ENCODE measurements at regions not wholly inside any gene's neighbourhood (a gene's known extent, or its start where the extent isn't known, plus 50 kb on each side); places are given as distances from the start of the nearest gene placed in this dataset.

GRCh38 chr12:124622331-124622730 lies 54.9 kb upstream of the NCOR2 start:
- Histone ChIP-seq H3K4me2 (no peak overlapping the region), H3K4me1 (peaks cover 19% of the 10 kb centered on the region), H3K4me3 (no peak overlapping the region), H3K9me3 (peaks cover 6% of the 10 kb centered on the region; the same call in 2 of the 3 replicates), H3K27ac (no peak overlapping the region)
- TF ChIP-seq RNF2 (IDR thresholded peaks at IDR 0.05; ENCODE audit: borderline replicate concordance, low read depth) (no peak), MYC (IDR thresholded peaks at IDR 0.05; ENCODE audit: borderline replicate concordance, low read length) (no peak), GATA3 (IDR thresholded peaks at IDR 0.05; ENCODE audit: borderline replicate concordance) (no peak), RAD21 (conservative IDR thresholded peaks at IDR 0.05 in 1 of 2, IDR thresholded peaks at IDR 0.05 in 1 of 2) (no peak), TP53 (CRISPR knock-in tag; IDR thresholded peaks at IDR 0.05) (no peak), ZFP36 (IDR thresholded peaks at IDR 0.05; ENCODE audit: borderline replicate concordance, partially characterized antibody) (no peak), POLR2AphosphoS2 (conservative IDR thresholded peaks at IDR 0.05; ENCODE audit: low read length) (no peak), CHD4 (IDR thresholded peaks at IDR 0.05; ENCODE audit: borderline replicate concordance) (no peak), HEYL (CRISPR knock-in tag; IDR thresholded peaks at IDR 0.05) (no peak), RCOR1 (IDR thresholded peaks at IDR 0.05; ENCODE audit: low read depth, low read length) (no peak), CBX2 (IDR thresholded peaks at IDR 0.05; ENCODE audit: borderline replicate concordance, low read depth) (no peak), NR3C1 (IDR thresholded peaks at IDR 0.05) (no peak), ZSCAN20 (CRISPR knock-in tag; IDR thresholded peaks at IDR 0.05) (no peak), ZC3H11A (IDR thresholded peaks at IDR 0.05) (no peak), EHF (CRISPR knock-in tag; IDR thresholded peaks at IDR 0.05) (no peak), FOSB (CRISPR knock-in tag; IDR thresholded peaks at IDR 0.05) (no peak)
- TF ChIP-seq, protein P1, sequence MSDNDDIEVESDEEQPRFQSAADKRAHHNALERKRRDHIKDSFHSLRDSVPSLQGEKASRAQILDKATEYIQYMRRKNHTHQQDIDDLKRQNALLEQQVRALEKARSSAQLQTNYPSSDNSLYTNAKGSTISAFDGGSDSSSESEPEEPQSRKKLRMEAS (IDR thresholded peaks at IDR 0.05), result no peak
- TF ChIP-seq, protein P2, sequence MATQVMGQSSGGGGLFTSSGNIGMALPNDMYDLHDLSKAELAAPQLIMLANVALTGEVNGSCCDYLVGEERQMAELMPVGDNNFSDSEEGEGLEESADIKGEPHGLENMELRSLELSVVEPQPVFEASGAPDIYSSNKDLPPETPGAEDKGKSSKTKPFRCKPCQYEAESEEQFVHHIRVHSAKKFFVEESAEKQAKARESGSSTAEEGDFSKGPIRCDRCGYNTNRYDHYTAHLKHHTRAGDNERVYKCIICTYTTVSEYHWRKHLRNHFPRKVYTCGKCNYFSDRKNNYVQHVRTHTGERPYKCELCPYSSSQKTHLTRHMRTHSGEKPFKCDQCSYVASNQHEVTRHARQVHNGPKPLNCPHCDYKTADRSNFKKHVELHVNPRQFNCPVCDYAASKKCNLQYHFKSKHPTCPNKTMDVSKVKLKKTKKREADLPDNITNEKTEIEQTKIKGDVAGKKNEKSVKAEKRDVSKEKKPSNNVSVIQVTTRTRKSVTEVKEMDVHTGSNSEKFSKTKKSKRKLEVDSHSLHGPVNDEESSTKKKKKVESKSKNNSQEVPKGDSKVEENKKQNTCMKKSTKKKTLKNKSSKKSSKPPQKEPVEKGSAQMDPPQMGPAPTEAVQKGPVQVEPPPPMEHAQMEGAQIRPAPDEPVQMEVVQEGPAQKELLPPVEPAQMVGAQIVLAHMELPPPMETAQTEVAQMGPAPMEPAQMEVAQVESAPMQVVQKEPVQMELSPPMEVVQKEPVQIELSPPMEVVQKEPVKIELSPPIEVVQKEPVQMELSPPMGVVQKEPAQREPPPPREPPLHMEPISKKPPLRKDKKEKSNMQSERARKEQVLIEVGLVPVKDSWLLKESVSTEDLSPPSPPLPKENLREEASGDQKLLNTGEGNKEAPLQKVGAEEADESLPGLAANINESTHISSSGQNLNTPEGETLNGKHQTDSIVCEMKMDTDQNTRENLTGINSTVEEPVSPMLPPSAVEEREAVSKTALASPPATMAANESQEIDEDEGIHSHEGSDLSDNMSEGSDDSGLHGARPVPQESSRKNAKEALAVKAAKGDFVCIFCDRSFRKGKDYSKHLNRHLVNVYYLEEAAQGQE (IDR thresholded peaks at IDR 0.05), result no peak
- no peak for DNase-seq (ENCODE audit: low read depth in 1 of 2, low spot score in 1 of 2)
- FAIRE-seq, result no peak
- ATAC-seq, result no peak
- ChIA-PET POLR2A (no interaction called here), CTCF (interaction anchor here (1.4 to 1.7 kb wide), 3 partner anchors 15 to 23 kb away, joined by 3 to 4 read pairs (median 3); no protein-coding TSS in a partner anchor)
- 88% methylated on average over 7 of the region's 7 CpGs for WGBS (ENCODE audit: missing lambda C conversion rate)

GRCh38 chr12:124621296-124621660 lies 53.9 kb upstream of the NCOR2 start:
- no peak for ATAC-seq
- H3K9me3 ChIP-seq, result peaks cover 6% of the 10 kb centered on the region; the same call in 2 of the 3 replicates
- H3K4me2 ChIP-seq, result no peak overlapping the region
- no peak overlapping the region for H3K4me3 ChIP-seq
- ChIA-PET POLR2A (no interaction called here), CTCF (interaction anchor here (0.7 to 1.7 kb wide), 4 partner anchors 10 to 53 kb away, joined by 3 read pairs; no protein-coding TSS in a partner anchor)
- DNase-seq (ENCODE audit: low read depth in 1 of 2, low spot score in 1 of 2), result no peak
- no peak for TF ChIP-seq BHLHE40 (IDR thresholded peaks at IDR 0.05; ENCODE audit: low read depth, low read length)
- no peak for TF ChIP-seq JUN (IDR thresholded peaks at IDR 0.05)
- no peak for TF ChIP-seq RFX5 (IDR thresholded peaks at IDR 0.05)
- no peak for TF ChIP-seq PBX3 (IDR thresholded peaks at IDR 0.05)
- TF ChIP-seq SMC3 (IDR thresholded peaks at IDR 0.05), result no peak
- no peak for TF ChIP-seq RNF2 (IDR thresholded peaks at IDR 0.05; ENCODE audit: borderline replicate concordance, low read depth)
- TF ChIP-seq POLR2AphosphoS2 (conservative IDR thresholded peaks at IDR 0.05; ENCODE audit: low read length), result no peak
- TF ChIP-seq NFE2L2 (conservative IDR thresholded peaks at IDR 0.05; ENCODE audit: low read length), result no peak
- TF ChIP-seq, protein P3, sequence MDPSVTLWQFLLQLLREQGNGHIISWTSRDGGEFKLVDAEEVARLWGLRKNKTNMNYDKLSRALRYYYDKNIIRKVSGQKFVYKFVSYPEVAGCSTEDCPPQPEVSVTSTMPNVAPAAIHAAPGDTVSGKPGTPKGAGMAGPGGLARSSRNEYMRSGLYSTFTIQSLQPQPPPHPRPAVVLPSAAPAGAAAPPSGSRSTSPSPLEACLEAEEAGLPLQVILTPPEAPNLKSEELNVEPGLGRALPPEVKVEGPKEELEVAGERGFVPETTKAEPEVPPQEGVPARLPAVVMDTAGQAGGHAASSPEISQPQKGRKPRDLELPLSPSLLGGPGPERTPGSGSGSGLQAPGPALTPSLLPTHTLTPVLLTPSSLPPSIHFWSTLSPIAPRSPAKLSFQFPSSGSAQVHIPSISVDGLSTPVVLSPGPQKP (IDR thresholded peaks at IDR 0.05; ENCODE audit: low read depth, low read length), result no peak
- 83% methylated on average over 11 of the region's 11 CpGs for WGBS (ENCODE audit: missing lambda C conversion rate)
- no peak for FAIRE-seq
- peaks cover 8% of the 10 kb centered on the region for H3K4me1 ChIP-seq
- peak overlapping the region in 1 of 2 experiments; percentile 41; a peak in 3 of 6 replicates for H3K27ac ChIP-seq

All from A549 (cell line).